GM12872 (cell line): ENCODE measurements at regions not wholly inside any gene's neighbourhood (a gene's known extent, or its start where the extent isn't known, plus 50 kb on each side); places are given as distances from the start of the nearest gene placed in this dataset.

Experiments
- CTCF ChIP-seq: IDR thresholded peaks from 3 replicates; pipeline ENCODE4 v1.5.1; 2011; ENCODE audit warnings: low read depth, mild to moderate bottlenecking, low read length, moderate library complexity; ENCODE audit not compliant: insufficient read depth

DNA sequence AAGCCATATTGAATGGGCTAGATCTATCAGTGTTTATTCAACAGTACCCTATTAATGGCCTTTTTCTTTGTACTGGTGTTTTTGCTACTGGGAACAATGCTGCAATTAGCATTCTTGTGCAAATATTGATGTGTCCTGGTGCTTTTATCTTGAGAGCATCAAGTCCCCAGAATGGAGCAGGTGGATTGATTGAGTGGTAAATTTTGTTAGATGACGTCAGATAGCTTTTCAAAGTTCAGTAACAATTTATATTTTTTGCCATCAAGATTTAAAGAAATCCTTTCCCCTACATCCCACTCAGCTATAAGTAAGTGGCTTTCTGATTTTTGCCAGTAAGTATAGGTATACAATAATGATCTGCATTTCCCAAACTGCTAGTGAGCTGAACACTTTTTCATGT, 63.4 kb upstream of the SYPL1 start:
- no peak for TF ChIP-seq CTCF

DNA sequence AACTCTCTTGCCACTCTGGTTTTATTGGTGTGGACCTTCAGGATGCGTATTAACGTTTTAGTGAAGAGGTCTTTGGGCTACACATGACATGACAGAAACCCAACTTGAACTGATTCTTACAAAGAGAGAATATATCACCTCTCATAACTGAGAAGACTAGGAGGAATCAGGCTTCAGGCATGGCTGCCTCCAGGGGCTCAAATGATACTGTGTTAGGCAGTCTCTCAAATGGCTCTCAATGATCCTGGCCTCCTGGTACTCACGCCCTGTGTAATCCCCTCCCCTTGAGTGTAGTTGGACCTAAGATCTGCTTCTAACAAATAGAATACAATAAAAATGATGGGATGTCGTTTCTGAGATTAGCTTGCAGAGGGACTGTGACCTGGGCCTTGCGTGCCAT, 58.5 kb upstream of the SYPL1 start:
- no peak for TF ChIP-seq CTCF

- no peak for TF ChIP-seq CTCF
Measured at GRCh38 chr7:106169821-106170610, 57.9 kb upstream of the SYPL1 start.

DNA sequence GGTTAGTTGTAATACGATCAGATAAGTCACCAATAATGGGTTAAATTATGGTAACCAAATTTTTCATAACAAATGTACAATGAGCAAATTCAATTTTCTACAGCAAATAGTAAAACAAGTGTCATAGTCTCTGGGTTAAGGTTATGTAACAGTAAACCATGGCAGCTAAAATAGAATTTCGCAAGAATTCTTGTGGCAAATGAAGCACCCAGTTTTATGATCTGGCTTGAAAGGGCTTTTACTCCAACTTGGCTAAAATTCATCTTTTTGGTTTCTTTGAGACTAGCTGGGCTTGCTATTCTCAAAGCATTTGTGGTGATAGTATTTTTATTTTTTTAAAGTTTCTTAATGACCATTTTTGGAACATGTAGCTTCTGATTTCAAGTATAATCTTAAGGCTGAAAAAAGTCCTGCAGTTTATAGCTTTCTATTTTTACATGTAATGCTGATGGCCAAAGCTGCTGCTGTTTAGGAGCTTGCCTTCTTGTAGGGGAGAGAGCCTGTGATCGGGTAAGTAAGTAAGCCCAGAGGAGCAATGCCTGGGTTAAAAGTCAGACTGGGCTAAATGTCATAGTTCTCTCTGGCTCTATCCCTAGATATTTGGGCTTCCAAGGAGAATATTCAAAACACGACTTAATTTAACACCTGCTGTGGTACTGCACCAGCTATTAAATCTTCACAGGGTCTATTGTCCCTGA, 55.5 kb upstream of the SYPL1 start:
- no peak for TF ChIP-seq CTCF

GRCh38 chr7:106166651-106167342, 54.7 kb upstream of the SYPL1 start:
- TF ChIP-seq CTCF, result peak; percentile 75

DNA sequence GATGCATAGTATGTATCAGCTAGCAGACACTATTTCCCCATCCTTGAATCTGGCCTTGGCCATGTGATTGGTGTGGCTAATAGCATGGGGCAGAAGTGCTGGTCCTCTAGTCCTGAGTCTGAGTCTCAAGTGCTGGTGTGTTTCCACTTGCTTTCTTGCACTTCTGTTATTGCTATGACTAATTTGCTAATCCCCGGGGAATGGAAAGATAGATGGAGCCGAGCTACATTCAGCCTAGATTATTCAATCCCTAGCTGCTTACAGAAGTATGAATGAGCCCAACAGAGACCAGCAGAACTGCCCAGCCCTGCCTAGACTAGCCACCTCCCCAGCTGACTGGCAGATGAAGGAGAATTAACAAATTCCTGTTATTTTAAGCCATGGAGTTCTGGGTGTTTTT, 53.2 kb upstream of the SYPL1 start:
- TF ChIP-seq CTCF, result no peak

GRCh38 chr7:106163257-106163656, 51.1 kb upstream of the SYPL1 start:
- no peak for TF ChIP-seq CTCF
